Esophagus squamous epithelium (tissue), 4 donors: ENCODE measurements at regions not wholly inside any gene's neighbourhood (a gene's known extent, or its start where the extent isn't known, plus 50 kb on each side); places are given as distances from the start of the nearest gene placed in this dataset.

Experiments used
- POLR2A ChIP-seq, 4 donors: fragments of 450-650 bp; IDR thresholded peaks; one replicate each; pipeline ENCODE4 v1.6.1; 2017; ENCODE audit warnings: antibody characterized with exemption in 4 of 4, mild to moderate bottlenecking in 4 of 4, moderate library complexity in 3 of 4
- TF ChIP-seq, protein P1 (sequence below), 6 experiments: fragments of 450-650 bp in 4 of 6; fragments of 200-600 bp in 2 of 6; sonication (generic) in 2 of 6; IDR thresholded peaks; one replicate each; pipeline ENCODE4 v1.5.1; 2016 to 2019; ENCODE audit warnings: antibody characterized with exemption in 6 of 6, mild to moderate bottlenecking in 4 of 6, moderate library complexity in 4 of 6

DNA sequence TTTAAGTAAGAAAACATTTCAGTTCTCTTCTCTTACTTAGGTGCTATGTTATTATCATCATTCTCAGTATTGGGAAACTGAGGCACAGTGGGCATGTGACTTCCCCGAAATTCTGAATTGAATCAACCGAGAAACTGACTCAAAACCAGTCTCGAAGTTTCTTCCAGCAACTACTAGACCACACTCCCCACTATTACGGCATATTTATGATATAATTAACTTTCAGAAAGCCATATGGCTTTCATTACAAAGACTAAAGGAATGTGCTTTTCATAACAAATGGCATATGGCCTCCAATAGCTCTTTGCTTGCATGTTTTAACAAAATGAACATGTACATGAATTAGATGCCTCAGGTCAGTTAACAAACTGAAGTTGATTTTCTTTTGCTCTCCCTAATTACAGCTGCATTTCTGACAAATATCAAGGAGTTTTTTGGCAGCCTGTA is 182.9 kb upstream of the SLC38A2 start:
- TF ChIP-seq, protein P1, sequence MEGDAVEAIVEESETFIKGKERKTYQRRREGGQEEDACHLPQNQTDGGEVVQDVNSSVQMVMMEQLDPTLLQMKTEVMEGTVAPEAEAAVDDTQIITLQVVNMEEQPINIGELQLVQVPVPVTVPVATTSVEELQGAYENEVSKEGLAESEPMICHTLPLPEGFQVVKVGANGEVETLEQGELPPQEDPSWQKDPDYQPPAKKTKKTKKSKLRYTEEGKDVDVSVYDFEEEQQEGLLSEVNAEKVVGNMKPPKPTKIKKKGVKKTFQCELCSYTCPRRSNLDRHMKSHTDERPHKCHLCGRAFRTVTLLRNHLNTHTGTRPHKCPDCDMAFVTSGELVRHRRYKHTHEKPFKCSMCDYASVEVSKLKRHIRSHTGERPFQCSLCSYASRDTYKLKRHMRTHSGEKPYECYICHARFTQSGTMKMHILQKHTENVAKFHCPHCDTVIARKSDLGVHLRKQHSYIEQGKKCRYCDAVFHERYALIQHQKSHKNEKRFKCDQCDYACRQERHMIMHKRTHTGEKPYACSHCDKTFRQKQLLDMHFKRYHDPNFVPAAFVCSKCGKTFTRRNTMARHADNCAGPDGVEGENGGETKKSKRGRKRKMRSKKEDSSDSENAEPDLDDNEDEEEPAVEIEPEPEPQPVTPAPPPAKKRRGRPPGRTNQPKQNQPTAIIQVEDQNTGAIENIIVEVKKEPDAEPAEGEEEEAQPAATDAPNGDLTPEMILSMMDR (IDR thresholded peaks at IDR 0.05) = no peak
- no peak for TF ChIP-seq POLR2A (IDR thresholded peaks at IDR 0.05)
